ENCODE measurements at regions not wholly inside any gene's neighbourhood (a gene's known extent, or its start where the extent isn't known, plus 50 kb on each side); places are given as distances from the start of the nearest gene placed in this dataset.

- TF ChIP-seq E2F8 (IDR thresholded peaks at IDR 0.05; ENCODE audit: low read depth, partially characterized antibody), result no peak
- TF ChIP-seq HDAC2 (IDR thresholded peaks at IDR 0.05), result no peak
- TF ChIP-seq CREM (IDR thresholded peaks at IDR 0.05; ENCODE audit: low read depth), result no peak
- TF ChIP-seq GATAD2B (conservative IDR thresholded peaks at IDR 0.05; ENCODE audit: low read depth), result no peak
- no peak for TF ChIP-seq DPF2 (IDR thresholded peaks at IDR 0.05)
- TF ChIP-seq IKZF1 (conservative IDR thresholded peaks at IDR 0.05), result no peak
- no peak for TF ChIP-seq NR2F1 (conservative IDR thresholded peaks at IDR 0.05)
- TF ChIP-seq FOS (IDR thresholded peaks at IDR 0.05; ENCODE audit: borderline replicate concordance, extremely low read depth, insufficient read length), result no peak
- no peak for TF ChIP-seq SREBF2 (IDR thresholded peaks at IDR 0.05; ENCODE audit: low read length)
- no peak for TF ChIP-seq HSF1 (IDR thresholded peaks at IDR 0.05; ENCODE audit: low read depth, low read length)
- no peak for TF ChIP-seq ZNF274 (IDR thresholded peaks at IDR 0.05; ENCODE audit: insufficient read depth, insufficient read length)
- no peak for TF ChIP-seq MTA2 (IDR thresholded peaks at IDR 0.05; ENCODE audit: low read depth)
- no peak for TF ChIP-seq RB1 (IDR thresholded peaks at IDR 0.05; ENCODE audit: borderline replicate concordance)
- TF ChIP-seq, protein P1, sequence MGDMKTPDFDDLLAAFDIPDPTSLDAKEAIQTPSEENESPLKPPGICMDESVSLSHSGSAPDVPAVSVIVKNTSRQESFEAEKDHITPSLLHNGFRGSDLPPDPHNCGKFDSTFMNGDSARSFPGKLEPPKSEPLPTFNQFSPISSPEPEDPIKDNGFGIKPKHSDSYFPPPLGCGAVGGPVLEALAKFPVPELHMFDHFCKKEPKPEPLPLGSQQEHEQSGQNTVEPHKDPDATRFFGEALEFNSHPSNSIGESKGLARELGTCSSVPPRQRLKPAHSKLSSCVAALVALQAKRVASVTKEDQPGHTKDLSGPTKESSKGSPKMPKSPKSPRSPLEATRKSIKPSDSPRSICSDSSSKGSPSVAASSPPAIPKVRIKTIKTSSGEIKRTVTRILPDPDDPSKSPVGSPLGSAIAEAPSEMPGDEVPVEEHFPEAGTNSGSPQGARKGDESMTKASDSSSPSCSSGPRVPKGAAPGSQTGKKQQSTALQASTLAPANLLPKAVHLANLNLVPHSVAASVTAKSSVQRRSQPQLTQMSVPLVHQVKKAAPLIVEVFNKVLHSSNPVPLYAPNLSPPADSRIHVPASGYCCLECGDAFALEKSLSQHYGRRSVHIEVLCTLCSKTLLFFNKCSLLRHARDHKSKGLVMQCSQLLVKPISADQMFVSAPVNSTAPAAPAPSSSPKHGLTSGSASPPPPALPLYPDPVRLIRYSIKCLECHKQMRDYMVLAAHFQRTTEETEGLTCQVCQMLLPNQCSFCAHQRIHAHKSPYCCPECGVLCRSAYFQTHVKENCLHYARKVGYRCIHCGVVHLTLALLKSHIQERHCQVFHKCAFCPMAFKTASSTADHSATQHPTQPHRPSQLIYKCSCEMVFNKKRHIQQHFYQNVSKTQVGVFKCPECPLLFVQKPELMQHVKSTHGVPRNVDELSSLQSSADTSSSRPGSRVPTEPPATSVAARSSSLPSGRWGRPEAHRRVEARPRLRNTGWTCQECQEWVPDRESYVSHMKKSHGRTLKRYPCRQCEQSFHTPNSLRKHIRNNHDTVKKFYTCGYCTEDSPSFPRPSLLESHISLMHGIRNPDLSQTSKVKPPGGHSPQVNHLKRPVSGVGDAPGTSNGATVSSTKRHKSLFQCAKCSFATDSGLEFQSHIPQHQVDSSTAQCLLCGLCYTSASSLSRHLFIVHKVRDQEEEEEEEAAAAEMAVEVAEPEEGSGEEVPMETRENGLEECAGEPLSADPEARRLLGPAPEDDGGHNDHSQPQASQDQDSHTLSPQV (IDR thresholded peaks at IDR 0.05), result no peak
- TF ChIP-seq ZNF24 (IDR thresholded peaks at IDR 0.05), result no peak
- TF ChIP-seq TCF3 (IDR thresholded peaks at IDR 0.05; ENCODE audit: borderline replicate concordance, insufficient read depth, low read depth, low read length), result no peak
- TF ChIP-seq CEBPB (IDR thresholded peaks at IDR 0.05; ENCODE audit: borderline replicate concordance in 1 of 2, low read depth in 2 of 2, low read length in 2 of 2), result no peak
- 11% methylated on average over 2 of the region's 2 CpGs for WGBS (ENCODE audit: insufficient coverage, insufficient replicate concordance, low lambda C conversion rate, missing lambda C conversion rate)
- H3K27me3 ChIP-seq (replicated peaks in 1 of 2; ENCODE audit: control insufficient read depth in 2 of 2, insufficient read depth in 2 of 2, low read length in 1 of 2), result no peaks in the 10 kb centered on the region
- ChIA-PET CTCF (no interaction called here), SMC1A (ENCODE audit: uncharacterized antibody, unreplicated experiment) (no interaction called here), POLR2A (interaction anchor here (0.6 kb wide), 1 partner anchor 11 kb away, joined by 3 read pairs; no protein-coding TSS in a partner anchor), RAD21 (ENCODE audit: unreplicated experiment) (no interaction called here)
- H3K4me1 ChIP-seq (ENCODE audit: control insufficient read depth, insufficient read depth, low read length), result no peaks in the 10 kb centered on the region
- no TSS peak for BruUV-seq (replicated peaks)
- no peak overlapping the region for H3K27ac ChIP-seq (ENCODE audit: control insufficient read depth, insufficient read depth)
- H3K4me3 ChIP-seq, result no peak overlapping the region
- no peaks in the 10 kb centered on the region for H3K36me3 ChIP-seq (ENCODE audit: control insufficient read depth in 2 of 2, insufficient read depth in 2 of 2, low read length in 1 of 2)
- ATAC-seq (no peak), FAIRE-seq (no peak), DNase-seq (ENCODE audit: low read depth, low spot score) (no peak)
- H3K9ac ChIP-seq (ENCODE audit: control insufficient read depth, insufficient read depth, low read length), result no peak overlapping the region
- intact Hi-C loops (cut with micrococcal nuclease; ENCODE audit: unreplicated experiment), result no loop called here
- no peaks in the 10 kb centered on the region for H3K9me3 ChIP-seq (replicated peaks; ENCODE audit: control insufficient read depth, insufficient read depth, low read length)
- H4K20me1 ChIP-seq (ENCODE audit: control insufficient read depth, insufficient read depth), result no peaks in the 10 kb centered on the region
- H2AFZ ChIP-seq (ENCODE audit: control insufficient read depth, low read depth, low read length), result no peak overlapping the region
- H3K4me2 ChIP-seq (ENCODE audit: control insufficient read depth, insufficient read depth), result no peak overlapping the region
- no peaks in the 10 kb centered on the region for H3K79me2 ChIP-seq (ENCODE audit: control insufficient read depth, insufficient read depth, low read length)
- in situ Hi-C loops (cut with MboI), result no loop called here
These were observed 1560.5 kb downstream of the KCNT2 start for GRCh38 chr1:195047772-195048171.
